WERI-Rb-1 (cell line): ENCODE measurements at regions not wholly inside any gene's neighbourhood (a gene's known extent, or its start where the extent isn't known, plus 50 kb on each side); places are given as distances from the start of the nearest gene placed in this dataset.

Experiments used
- DNase-seq: peaks from one replicate; pipeline ENCODE4 v3.0.0-alpha.2; 2020
- H3K27ac ChIP-seq: fragments of 250-450 bp; sonication (Bioruptor Pico); 2 replicates; pipeline ENCODE4 v1.5.1; 2020; ENCODE audit warnings: mild to moderate bottlenecking, moderate library complexity
- H3K27me3 ChIP-seq: fragments of 250-450 bp; sonication (Bioruptor Pico); 2 replicates; pipeline ENCODE4 v1.5.1; 2021; ENCODE audit warnings: mild to moderate bottlenecking, low read depth, moderate library complexity; ENCODE audit not compliant: insufficient read depth, severe bottlenecking
- H3K36me3 ChIP-seq: fragments of 250-450 bp; sonication (Bioruptor Pico); 2 replicates; pipeline ENCODE4 v1.5.1; 2020; ENCODE audit warnings: mild to moderate bottlenecking, moderate library complexity
- H3K4me3 ChIP-seq: 2 replicates; pipeline ENCODE4 v1.5.1; 2011; ENCODE audit warnings: low read depth, mild to moderate bottlenecking, control low read depth, low read length
- H3K9me3 ChIP-seq: fragments of 250-450 bp; sonication (Bioruptor Pico); 2 replicates; pipeline ENCODE4 v1.5.1; 2021; ENCODE audit warnings: mild to moderate bottlenecking, moderate library complexity; ENCODE audit not compliant: severe bottlenecking
- TF ChIP-seq, protein P1 (sequence below): IDR thresholded peaks from 2 replicates; pipeline ENCODE4 v1.5.1; 2011; ENCODE audit warnings: low read depth, mild to moderate bottlenecking, control low read depth, inconsistent platforms, low read length

- Histone ChIP-seq H3K27ac (no peak overlapping the region), H3K36me3 (no peaks in the 10 kb centered on the region), H3K4me3 (no peak overlapping the region), H3K9me3 (no peaks in the 10 kb centered on the region), H3K27me3 (no peaks in the 10 kb centered on the region)
- no peak for DNase-seq
- TF ChIP-seq, protein P1, sequence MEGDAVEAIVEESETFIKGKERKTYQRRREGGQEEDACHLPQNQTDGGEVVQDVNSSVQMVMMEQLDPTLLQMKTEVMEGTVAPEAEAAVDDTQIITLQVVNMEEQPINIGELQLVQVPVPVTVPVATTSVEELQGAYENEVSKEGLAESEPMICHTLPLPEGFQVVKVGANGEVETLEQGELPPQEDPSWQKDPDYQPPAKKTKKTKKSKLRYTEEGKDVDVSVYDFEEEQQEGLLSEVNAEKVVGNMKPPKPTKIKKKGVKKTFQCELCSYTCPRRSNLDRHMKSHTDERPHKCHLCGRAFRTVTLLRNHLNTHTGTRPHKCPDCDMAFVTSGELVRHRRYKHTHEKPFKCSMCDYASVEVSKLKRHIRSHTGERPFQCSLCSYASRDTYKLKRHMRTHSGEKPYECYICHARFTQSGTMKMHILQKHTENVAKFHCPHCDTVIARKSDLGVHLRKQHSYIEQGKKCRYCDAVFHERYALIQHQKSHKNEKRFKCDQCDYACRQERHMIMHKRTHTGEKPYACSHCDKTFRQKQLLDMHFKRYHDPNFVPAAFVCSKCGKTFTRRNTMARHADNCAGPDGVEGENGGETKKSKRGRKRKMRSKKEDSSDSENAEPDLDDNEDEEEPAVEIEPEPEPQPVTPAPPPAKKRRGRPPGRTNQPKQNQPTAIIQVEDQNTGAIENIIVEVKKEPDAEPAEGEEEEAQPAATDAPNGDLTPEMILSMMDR = no peak
Measured at GRCh38 chr4:84237008-84237407, 262.1 kb downstream of the NKX6-1 start.

GRCh38 chr4:84235126-84235944, 263.8 kb downstream of the NKX6-1 start:
- H3K27me3 ChIP-seq = no peaks in the 10 kb centered on the region
- DNase-seq = peak; percentile 31

DNA sequence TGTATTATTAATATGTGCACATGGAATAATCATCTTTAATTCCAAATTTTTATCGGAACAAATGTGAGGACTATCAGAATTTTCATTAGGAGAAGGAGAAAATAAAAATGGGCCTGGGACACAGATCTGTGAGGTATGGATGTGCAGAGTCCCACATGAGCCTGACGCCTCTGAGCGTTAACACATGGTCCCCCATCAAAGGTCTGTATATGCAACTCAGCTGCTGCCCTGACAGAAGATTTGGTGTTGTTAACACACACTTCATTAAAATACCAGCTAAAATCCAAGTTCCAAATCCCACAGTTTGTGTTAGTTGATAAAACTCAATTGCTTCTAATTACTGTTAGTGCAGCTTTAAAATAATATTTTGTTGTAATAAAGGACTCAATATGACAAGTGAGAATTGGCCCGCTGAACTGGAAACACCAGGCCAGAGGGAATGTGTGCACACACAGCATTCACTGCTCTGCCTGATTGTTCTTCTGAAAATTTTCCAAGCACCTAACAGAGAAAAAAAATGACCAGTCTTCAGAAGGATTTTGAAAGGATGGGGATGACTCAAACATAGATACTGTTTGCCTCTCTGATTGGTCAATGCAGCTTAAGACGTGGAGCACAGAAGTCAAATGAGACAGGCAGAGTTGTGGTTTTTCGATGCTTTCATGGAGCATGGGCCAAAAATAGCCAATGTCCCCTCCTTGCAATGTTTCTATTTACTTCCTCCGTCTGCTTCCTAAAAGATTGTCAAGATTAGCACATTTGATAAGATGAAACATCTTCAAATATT, 266.6 kb downstream of the NKX6-1 start:
- H3K9me3 ChIP-seq = no peaks in the 10 kb centered on the region
- H3K27ac ChIP-seq = no peak overlapping the region
- no peak for DNase-seq
- no peaks in the 10 kb centered on the region for H3K36me3 ChIP-seq
- TF ChIP-seq, protein P1 = no peak
- no peak overlapping the region for H3K4me3 ChIP-seq
- H3K27me3 ChIP-seq = no peaks in the 10 kb centered on the region

More at GRCh38 chr4:84235126-84235944, 263.8 kb downstream of the NKX6-1 start:
- no peak overlapping the region for H3K27ac ChIP-seq
- TF ChIP-seq, protein P1 = no peak
- no peak overlapping the region for H3K4me3 ChIP-seq
- H3K36me3 ChIP-seq = no peaks in the 10 kb centered on the region
- no peaks in the 10 kb centered on the region for H3K9me3 ChIP-seq

- Histone ChIP-seq H3K9me3 (no peaks in the 10 kb centered on the region), H3K27me3 (no peaks in the 10 kb centered on the region), H3K4me3 (no peak overlapping the region), H3K27ac (no peak overlapping the region), H3K36me3 (no peaks in the 10 kb centered on the region)
- no peak for DNase-seq
- TF ChIP-seq, protein P1 = no peak
Measured at GRCh38 chr4:84231539-84232055, 267.5 kb downstream of the NKX6-1 start.

DNA sequence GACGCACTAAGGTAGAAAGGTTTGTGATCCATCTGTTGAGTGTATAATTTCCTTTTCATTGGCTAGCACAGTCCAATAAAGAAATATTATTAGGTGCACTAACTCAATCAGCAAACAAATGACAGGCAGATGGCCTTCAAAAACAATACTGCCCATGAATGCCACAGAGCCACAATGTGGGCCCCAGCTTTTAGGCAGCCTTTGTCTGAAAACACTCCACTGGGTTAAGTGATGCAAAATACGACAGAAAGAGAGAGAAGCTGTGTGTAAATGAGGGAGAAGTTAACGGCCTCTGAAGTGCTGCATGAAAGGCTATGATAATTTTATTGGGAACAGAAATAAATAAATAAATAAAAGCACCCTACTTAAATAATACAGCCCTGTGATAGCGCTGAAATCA, 274.6 kb downstream of the NKX6-1 start:
- Histone ChIP-seq H3K9me3 (no peaks in the 10 kb centered on the region), H3K27ac (no peak overlapping the region), H3K27me3 (no peaks in the 10 kb centered on the region), H3K4me3 (no peak overlapping the region), H3K36me3 (no peaks in the 10 kb centered on the region)
- TF ChIP-seq, protein P1 = no peak
- no peak for DNase-seq
